Transverse colon (tissue), 4 donors: ENCODE measurements at regions not wholly inside any gene's neighbourhood (a gene's known extent, or its start where the extent isn't known, plus 50 kb on each side); places are given as distances from the start of the nearest gene placed in this dataset.

Source experiments
- DNase-seq: peaks from one replicate; pipeline ENCODE4 v3.0.0-alpha.2; 2019
- H3K27ac ChIP-seq, 4 donors: fragments of 200-600 bp; sonication (generic); 2 replicates each; pipeline ENCODE4 v1.5.1; 2016 to 2018; ENCODE audit warnings: inconsistent platforms in 4 of 4
- H3K27me3 ChIP-seq: fragments of 200-600 bp; sonication (generic); 2 replicates; pipeline ENCODE4 v1.5.1; 2017; ENCODE audit warnings: inconsistent platforms
- H3K36me3 ChIP-seq, 4 donors: fragments of 200-600 bp; sonication (generic); 2 replicates each; pipeline ENCODE4 v1.5.1; 2017 to 2019; ENCODE audit warnings: inconsistent platforms in 4 of 4
- H3K4me1 ChIP-seq, 4 donors: fragments of 200-600 bp; sonication (generic); 2 replicates each; pipeline ENCODE4 v1.5.1; 2017 to 2020; ENCODE audit warnings: inconsistent platforms in 4 of 4
- H3K4me3 ChIP-seq, 4 donors: fragments of 200-600 bp; sonication (generic); 1 replicate in 1 of 4; 2 replicates in 3 of 4; pipeline versions ENCODE4 v1.5.1 to v1.6.1; 2017 to 2019; ENCODE audit warnings: inconsistent platforms in 4 of 4
- H3K9me3 ChIP-seq, 2 donors: fragments of 200-600 bp; sonication (generic); 2 replicates each; pipeline ENCODE4 v1.5.1; 2017 to 2019; ENCODE audit warnings: inconsistent platforms in 2 of 2
- CTCF ChIP-seq, 5 experiments: fragments of 200-600 bp in 3 of 5; fragments of 450-650 bp in 2 of 5; sonication (generic) in 3 of 5; IDR thresholded peaks; 1 replicate in 2 of 5; 2 replicates in 3 of 5; pipeline ENCODE4 v1.5.1; 2016 to 2017; ENCODE audit warnings: antibody characterized with exemption in 5 of 5, inconsistent platforms in 3 of 5, mild to moderate bottlenecking in 2 of 5, moderate library complexity in 1 of 5
- EP300 ChIP-seq: sonication (generic); formaldehyde crosslinking; IDR thresholded peaks from one replicate; pipeline ENCODE4 v1.6.1; 2017; ENCODE audit warnings: antibody characterized with exemption, low read depth
- POLR2A ChIP-seq: fragments of 450-650 bp; IDR thresholded peaks from one replicate; pipeline ENCODE4 v1.6.1; 2016; ENCODE audit warnings: antibody characterized with exemption, mild to moderate bottlenecking, moderate library complexity
- POLR2AphosphoS5 ChIP-seq, 3 donors: sonication (generic); formaldehyde crosslinking; IDR thresholded peaks; one replicate each; pipeline ENCODE4 v1.6.1; 2016; ENCODE audit warnings: antibody characterized with exemption in 3 of 3
- WGBS, 2 donors: methylation state at CpG; one replicate each; pipeline ENCODE4 v1.1.5; 2018; ENCODE audit warnings: low coverage in 1 of 2; 5-methylcytosine and 5-hydroxymethylcytosine counted together
- in situ Hi-C, 4 donors: fragments of 200-750 bp; cut with MboI; loops; one replicate each; pipeline versions ENCODE4 v1.15.0 to v1.15.1; 2017; ENCODE audit warnings: low sequenced_read_pairs in 3 of 4, low pct_ligation_motif_present in 1 of 4, low pct_unique_long_range_greater_than_20kb in 1 of 4
- intact Hi-C: fragments of 100-400 bp; cut with DNase I; formaldehyde crosslinking; loops from one replicate; pipeline ENCODE4 v1.15.1; 2023; ENCODE audit warnings: low total_unique reads

GRCh38 chr7:16211402-16211925, 209.9 kb downstream of the CRPPA start:
- in situ Hi-C loops (no loop called here), intact Hi-C loops (no loop called here)
- Histone ChIP-seq H3K27ac (peak overlapping the region; percentile 70 to 76 (median 72)), H3K36me3 (no peaks in the 10 kb centered on the region), H3K27me3 (no peaks in the 10 kb centered on the region), H3K4me1 (peaks cover 0 to 27% (median 7%) of the 10 kb centered on the region in 4 donors), H3K4me3 (no peak overlapping the region), H3K9me3 (no peaks in the 10 kb centered on the region)
- DNase-seq, result no peak
- WGBS, 2 donors, result 53 to 62% methylated on average over 5 to 6 of the region's 6 CpGs
- TF ChIP-seq POLR2A, result no peak
- TF ChIP-seq CTCF (IDR thresholded peaks at IDR 0.05), result no peak
- TF ChIP-seq EP300, result no peak
- no peak for TF ChIP-seq POLR2AphosphoS5 (IDR thresholded peaks at IDR 0.05)

GRCh38 chr7:16210171-16210570, 211.2 kb downstream of the CRPPA start:
- DNase-seq, result no peak
- WGBS, 2 donors, result 93% methylated on average over 2 of the region's 2 CpGs
- H3K4me3 ChIP-seq, result no peak overlapping the region
- H3K27me3 ChIP-seq, result no peaks in the 10 kb centered on the region
- H3K4me1 ChIP-seq, result peaks cover 0 to 27% (median 7%) of the 10 kb centered on the region in 4 donors
- intact Hi-C loops (no loop called here), in situ Hi-C loops (no loop called here)
- no peak overlapping the region for H3K27ac ChIP-seq
- no peak for TF ChIP-seq CTCF (IDR thresholded peaks at IDR 0.05)
- TF ChIP-seq POLR2A, result no peak
- TF ChIP-seq POLR2AphosphoS5 (IDR thresholded peaks at IDR 0.05), result no peak
- TF ChIP-seq EP300, result no peak
- no peaks in the 10 kb centered on the region for H3K36me3 ChIP-seq
- no peaks in the 10 kb centered on the region for H3K9me3 ChIP-seq

- Histone ChIP-seq H3K4me1 (peaks cover 0 to 19% (median 9%) of the 10 kb centered on the region in 4 donors), H3K4me3 (no peak overlapping the region), H3K9me3 (no peaks in the 10 kb centered on the region), H3K27ac (no peak overlapping the region), H3K27me3 (no peaks in the 10 kb centered on the region), H3K36me3 (no peaks in the 10 kb centered on the region)
- DNase-seq, result no peak
- TF ChIP-seq CTCF (IDR thresholded peaks at IDR 0.05), result no peak
- no peak for TF ChIP-seq POLR2AphosphoS5 (IDR thresholded peaks at IDR 0.05)
- no peak for TF ChIP-seq EP300
- TF ChIP-seq POLR2A, result no peak
- in situ Hi-C loops (no loop called here), intact Hi-C loops (no loop called here)
- WGBS, 2 donors, result 57 to 68% methylated on average over 2 of the region's 2 CpGs
Observed at GRCh38 chr7:16207321-16207720, 214.0 kb downstream of the CRPPA start.

- TF ChIP-seq POLR2AphosphoS5 (IDR thresholded peaks at IDR 0.05) (no peak), CTCF (IDR thresholded peaks at IDR 0.05) (no peak), EP300 (no peak), POLR2A (no peak)
- DNase-seq, result no peak
- in situ Hi-C loops, result no loop called here
- Histone ChIP-seq H3K36me3 (no peaks in the 10 kb centered on the region), H3K4me1 (peaks cover 0 to 20% (median 4%) of the 10 kb centered on the region in 4 donors), H3K4me3 (no peak overlapping the region), H3K9me3 (no peaks in the 10 kb centered on the region), H3K27ac (no peak overlapping the region), H3K27me3 (no peaks in the 10 kb centered on the region)
- intact Hi-C loops, result no loop called here
- WGBS, 2 donors, result 84 to 100% methylated on average over 2 of the region's 2 CpGs
Observed at GRCh38 chr7:16205466-16205865, 215.9 kb downstream of the CRPPA start.
